ENCODE measurements at regions not wholly inside any gene's neighbourhood (a gene's known extent, or its start where the extent isn't known, plus 50 kb on each side); places are given as distances from the start of the nearest gene placed in this dataset.
A peak's percentile ranks its signal among the peaks of the same experiment; 100 is the strongest.
"Not testable (repeated sequence)": the region's sequence is repeated elsewhere in the genome, so short reads cannot be mapped to it uniquely, and the experiment has no call there.

DNA sequence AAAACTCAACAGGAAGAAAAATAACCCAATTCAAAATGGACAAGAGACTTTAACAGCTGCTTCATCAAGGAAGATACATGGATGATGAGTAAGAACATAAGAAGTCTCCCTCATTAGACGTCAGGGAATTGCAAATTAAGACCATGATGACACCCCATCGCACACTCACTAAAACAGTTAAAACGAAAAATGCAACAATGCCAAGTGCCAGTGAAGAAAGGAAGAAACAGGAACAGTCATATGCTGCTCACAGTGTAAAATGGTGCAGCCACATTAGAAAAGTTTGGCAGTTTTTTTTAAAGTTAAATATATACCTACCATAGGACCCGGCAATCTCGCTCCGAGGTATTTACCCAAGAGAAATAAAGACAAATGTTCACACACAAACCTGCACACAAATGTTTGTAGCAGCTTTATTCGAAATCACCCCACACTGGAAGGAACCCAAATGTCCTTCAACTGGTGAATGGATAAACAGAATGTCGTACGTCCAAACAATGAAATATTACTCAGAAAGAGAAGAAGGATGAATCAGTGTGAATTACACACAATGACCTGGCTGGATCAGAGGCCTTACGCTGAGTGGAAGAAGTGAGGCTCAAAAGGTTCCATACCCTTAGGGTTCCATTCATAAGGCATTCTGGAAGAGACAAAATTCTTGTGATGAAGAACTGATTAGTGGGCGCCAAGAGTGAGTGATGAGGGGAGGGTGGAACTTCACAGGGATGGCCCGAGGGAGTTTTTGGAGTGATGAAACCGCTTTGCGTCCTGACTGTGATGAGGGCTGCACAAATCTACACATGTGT lies 110.3 kb downstream of the C16orf95 start:
- no peak for DNase-seq (ENCODE audit: low spot score)

DNA sequence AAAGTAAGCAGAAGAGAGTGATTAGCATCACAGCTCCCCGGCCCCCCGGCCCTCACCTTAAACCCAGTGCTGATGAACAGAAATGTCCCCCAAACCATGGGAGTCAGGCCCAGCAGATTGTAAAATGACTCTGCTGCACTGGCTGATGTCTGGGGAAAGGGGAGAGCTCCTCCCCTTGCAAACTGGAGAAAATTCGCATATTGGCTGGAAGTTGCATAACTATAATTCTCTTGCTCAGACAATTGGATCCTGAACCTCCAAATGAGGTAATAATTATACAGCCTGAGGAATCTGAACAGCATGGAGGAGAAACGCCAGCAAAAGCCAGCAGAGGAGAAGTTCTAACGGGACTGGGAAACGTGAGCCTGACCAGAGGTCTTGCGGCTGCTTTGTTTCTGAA lies 109.7 kb downstream of the C16orf95 start:
- DNase-seq (ENCODE audit: low spot score): peak; percentile 47

DNA sequence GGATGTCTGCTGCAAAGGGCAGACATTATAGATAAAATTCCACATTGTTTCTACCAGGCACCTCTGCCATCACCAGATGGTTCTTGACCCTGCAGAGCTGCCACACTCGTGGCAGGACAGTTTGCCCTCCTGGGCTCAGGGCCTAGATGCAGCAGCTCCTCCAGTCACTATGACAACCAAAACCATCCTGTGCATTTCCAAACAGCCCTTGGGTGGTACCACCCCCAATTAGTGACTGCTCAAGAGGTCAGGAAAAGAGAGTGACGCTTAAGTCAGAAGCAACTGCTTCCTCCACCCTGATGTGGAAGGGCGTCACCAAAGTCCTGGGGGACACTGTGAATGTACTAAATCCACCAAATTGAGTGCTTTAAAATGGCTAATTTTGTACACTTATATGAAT lies 109.2 kb downstream of the C16orf95 start:
- no peak for DNase-seq (ENCODE audit: low spot score)

DNA sequence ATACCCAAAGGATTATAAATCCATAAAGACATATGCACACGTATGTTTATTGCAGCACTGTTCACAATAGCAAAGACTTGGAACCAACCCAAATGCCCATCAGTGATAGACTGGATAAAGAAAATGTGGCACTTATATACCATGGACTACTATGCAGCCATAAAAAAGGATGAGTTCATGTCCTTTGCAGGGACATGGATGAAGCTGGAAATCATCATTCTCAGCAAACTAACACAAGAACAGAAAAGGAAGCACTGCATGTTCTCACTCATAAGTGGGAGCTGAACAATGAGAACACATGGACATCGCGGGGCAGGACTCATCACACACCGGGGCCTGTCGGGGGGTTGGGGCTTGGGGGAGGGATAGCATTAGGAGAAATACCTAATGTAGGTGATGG lies 108.2 kb downstream of the C16orf95 start:
- DNase-seq (ENCODE audit: low spot score): not testable (repeated sequence)

DNA sequence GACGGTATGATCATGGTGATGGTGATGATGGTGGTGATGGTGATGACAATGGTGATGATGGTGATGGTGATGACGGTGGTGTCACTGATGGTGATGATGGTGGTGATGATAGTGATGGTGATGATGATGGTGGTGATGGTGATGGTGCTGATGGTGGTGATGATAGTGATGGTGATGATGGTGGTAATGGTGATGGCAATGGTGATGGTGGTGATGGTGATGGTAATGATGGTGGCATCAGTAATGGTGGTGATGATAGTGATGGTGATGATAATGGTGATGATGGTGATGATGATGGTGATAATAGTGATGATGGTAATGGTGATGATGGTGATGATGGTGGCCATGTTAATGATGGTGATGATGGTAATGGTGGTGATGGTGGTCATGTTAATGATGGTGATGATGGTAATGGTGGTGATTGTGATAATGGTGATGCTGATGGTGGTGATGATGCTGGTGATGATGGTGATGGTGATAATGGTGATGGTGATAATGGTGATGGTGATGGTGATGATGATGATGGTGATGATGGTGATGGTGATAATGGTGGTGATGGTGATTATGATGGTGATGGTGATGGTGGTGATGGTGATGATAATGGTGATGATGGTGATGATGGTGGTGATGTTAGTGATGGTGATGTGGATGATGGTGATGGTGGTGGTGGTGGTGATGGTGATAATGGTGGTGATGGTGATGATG lies 107.2 kb downstream of the C16orf95 start:
- no peak for DNase-seq (ENCODE audit: low spot score)

DNA sequence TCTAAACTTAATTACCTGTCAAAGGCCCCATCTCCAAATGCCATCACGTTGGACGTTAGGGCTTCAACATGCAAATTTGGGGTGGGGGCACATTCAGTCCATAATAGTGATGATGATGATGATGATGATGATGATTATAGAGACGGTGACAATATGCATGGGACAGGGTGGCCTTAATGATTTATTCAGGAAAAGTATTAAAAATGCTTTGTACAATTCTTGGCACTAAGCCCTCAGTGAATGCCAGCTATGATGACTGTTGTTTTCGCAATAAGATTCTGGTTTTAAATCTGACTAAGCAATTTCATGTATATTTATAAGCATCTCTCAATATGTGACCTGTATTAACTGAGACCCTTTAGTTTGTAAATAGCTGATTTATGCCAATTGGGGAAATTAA lies 106.3 kb downstream of the C16orf95 start:
- no peak for DNase-seq (ENCODE audit: low spot score)

DNA sequence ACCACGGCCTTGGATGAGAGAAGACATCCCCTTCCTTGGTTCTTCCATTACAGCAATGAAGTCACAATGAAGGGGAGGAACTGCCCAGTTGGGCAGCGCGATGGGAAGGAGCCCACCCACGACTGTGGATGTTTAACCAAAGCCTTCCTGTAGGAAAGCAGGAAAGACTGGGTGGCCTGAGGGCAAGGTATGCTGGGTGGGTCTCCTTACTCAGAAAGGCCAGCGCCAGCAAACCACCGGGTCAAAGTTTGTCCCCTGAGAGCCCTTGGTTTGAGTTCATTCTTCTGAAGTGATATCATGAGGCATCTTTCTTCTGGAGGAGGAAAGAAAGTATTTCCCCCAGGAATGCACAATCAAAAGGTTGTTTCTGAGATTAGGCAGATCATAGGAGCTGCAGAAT lies 105.2 kb downstream of the C16orf95 start:
- DNase-seq (ENCODE audit: low spot score): no peak

DNA sequence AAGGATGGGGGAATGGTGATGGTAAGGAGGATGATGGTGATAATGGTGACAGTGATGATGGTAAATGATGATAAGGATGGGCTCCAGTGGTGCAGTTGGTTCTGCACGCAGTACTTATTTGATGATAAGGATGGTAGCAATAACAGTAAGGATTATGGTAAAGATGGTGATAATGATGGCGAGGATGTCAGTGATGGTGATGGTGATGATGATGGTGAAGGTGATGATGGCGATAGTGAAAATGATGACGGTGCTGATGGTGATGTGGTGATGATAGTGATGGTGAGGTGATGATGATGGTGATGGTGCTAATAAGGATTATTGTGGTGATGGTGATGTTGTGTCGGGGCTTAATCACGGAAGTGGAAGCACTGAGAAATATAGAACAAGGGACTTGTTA lies 103.7 kb downstream of the C16orf95 start:
- DNase-seq (ENCODE audit: low spot score): no peak

DNA sequence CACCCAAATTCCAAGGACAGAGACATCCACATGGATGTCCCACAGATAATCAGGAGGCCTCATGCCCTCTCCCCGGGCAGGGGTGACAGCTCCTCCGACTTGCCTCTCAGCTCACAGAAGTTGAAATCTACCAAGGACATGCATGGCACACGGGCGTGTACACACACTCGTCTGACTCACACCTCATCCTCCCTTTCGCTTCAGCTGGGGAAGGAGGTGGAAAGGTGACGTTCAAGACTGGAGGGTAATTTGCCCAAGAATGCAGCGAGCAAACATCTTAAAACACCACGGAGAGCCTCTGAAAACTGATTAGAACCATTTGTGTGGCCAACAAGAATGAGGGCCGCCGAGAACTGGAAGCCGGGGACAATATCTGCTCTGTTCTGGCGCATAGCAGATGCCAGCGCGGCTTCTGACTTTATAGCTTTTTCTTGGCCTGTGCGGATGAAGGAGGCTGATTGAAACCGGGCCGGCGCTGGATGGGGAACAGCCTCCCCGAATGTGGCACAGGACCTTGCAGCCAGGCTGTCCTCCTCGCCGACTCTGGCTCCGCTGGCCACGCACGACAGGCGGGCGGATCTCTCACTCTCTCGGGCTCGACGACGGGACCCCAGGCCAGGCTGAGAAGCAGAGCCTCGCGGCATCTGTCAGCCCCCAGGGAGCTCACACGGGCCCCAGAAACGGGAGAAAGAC lies 100.9 kb downstream of the C16orf95 start:
- DNase-seq (ENCODE audit: low spot score): no peak

DNA sequence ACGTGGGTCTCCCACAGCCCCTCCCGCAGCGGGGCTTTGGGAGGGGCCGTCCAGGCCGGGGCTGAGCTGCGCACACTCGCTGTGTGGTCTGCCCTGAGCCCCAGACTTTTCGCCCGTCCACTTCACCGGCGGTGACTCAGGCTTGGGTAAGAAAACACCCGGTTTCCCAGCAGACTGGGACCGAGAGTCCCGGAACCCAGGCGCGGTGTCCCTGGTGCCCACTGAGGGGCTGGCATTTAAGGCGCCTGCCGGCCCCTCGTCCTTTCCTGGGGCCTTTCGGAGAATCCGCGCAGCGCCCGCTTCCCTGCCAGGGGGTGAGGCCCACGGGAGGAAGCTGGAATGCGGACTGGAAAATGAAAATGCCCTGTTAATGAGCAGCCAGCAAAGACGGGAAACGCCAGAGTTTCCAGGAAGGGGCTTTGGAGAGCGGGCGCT lies 100.3 kb downstream of the C16orf95 start:
- no peak for DNase-seq (ENCODE audit: low spot score)

DNA sequence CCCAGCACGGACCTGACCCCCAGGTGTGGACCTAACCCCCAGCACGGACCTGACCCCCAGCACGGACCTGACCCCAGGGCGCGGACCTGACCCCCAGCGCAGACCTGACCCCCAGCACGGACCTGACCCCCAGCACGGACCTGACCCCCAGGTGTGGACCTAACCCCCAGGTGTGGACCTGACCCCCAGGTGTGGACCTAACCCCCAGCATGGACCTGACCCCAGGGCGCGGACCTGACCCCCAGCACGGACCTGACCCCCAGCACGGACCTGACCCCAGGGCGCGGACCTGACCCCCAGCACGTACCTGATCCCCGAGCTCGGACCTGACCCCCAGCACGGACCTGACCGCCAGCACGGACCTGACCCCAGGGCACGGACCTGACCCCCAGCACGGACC lies 99.4 kb downstream of the C16orf95 start:
- not testable (repeated sequence) for DNase-seq (ENCODE audit: low spot score)

DNA sequence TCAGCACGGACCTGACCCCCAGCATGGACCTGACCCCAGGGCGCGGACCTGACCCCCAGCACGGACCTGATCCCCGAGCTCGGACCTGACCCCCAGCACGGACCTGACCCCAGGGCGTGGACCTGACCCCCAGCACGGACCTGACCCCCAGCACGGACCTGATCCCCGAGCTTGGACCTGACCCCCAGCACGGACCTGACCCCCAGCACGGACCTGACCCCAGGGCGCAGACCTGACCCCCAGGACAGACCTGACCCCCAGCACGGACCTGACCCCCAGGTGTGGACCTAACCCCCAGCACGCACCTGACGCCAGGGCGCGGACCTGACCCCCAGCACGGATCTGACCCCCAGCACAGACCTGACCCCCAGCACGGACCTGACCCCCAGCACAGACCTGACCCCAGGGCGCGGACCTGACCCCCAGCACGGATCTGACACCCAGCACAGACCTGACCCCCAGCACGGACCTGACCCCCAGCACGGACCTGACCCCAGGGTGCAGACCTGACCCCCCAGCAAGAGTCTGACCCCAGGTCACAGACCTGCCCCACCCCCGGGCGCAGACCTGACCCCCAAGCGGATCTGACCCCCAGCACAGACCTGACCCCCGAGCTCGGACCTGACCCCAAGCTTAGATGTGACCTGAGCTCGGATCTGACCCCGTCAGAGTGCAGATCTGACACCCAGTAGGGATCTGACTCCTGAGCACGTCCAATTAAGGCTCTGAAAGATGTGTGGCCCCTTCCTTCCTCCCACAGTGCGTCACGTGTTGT lies 98.7 kb downstream of the C16orf95 start:
- DNase-seq (ENCODE audit: low spot score): no peak

DNA sequence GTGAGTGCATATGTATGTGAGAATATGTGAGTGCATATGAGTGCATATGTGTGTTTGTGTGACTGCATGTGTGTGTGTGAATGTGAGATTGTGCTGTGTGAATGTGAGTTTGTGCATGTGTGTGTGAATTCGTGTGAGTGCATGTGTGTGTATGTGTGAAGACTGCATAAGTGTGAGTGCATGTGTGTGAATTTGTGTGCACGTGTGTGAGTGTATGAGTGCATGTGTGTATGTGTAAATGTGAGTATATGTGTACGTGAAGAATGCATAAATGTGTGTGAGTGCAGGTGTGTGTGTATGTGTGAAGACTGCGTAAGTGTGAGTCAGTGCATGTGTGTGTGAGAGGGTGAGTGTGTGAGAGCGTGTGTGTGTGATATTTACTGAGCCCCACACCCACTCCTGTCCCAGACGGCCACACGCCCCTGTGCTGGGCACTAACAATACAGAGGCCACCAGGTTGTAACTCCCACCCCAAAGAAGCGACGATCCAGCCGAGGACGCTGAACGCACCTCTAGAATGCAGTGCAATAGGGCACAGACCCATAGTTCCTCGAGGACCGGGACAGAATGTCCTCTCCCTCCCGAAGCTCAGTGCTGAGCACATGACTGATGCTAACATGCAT lies 97.8 kb downstream of the C16orf95 start:
- DNase-seq (ENCODE audit: low spot score): no peak

DNA sequence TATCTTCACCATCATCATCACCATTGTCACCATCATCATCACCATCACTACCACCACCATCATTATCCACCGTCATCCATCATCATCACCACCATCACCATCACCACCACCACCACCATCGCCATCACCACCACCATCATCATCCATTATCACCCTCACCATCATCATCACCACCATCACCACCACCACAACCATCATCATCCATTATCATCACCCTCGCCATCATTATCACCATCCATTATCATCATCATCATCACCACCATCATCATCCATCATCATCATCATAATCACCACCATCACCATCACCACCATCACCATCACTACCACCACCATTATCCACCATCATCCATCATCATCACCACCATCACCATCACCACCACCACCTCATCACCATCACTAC lies 95.6 kb downstream of the C16orf95 start:
- no peak for DNase-seq (ENCODE audit: low spot score)

DNA sequence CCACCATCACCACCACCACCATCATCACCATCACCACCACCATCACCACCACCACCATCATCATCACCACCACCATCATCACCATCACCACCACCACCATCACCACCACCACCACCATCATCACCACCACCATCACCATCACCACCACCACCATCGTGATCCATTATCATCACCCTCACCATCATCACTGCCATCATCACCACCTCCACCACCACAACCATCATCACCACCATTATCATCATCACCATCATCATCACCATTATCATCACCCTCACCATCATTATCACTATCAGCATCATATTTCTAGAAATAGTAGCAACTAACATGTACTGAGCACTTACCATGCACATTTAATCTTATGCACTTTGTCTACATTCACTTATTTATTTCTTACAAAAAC lies 94.9 kb downstream of the C16orf95 start:
- no peak for DNase-seq (ENCODE audit: low spot score)

DNA sequence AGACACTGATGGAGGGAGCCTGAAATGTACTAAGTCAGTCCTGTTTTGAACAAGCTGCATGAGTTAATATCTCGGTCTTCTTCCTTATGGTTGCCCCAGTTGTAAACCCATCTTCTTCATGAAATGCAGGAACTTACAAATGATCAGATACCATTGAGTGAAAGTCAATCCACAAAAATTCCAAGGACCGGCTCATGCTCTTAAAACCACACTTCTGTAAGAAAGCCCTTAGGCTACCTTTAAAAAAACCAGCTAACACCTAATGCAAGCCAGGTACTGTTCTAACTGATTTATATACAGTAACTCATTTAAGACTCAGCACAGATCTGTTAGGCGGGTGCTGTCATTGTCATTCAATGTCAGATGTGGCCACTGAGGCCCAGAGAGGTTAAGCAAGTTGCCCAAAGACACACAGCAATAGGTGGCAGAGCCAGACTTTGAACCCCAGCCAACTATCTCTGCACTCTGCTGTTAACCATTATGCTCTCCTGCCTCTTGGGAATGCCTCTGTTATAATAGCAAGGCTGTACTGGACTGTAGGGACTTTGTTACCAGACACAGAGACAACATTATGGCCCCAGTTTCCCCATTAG lies 93.4 kb downstream of the C16orf95 start:
- no peak for DNase-seq (ENCODE audit: low spot score)

DNA sequence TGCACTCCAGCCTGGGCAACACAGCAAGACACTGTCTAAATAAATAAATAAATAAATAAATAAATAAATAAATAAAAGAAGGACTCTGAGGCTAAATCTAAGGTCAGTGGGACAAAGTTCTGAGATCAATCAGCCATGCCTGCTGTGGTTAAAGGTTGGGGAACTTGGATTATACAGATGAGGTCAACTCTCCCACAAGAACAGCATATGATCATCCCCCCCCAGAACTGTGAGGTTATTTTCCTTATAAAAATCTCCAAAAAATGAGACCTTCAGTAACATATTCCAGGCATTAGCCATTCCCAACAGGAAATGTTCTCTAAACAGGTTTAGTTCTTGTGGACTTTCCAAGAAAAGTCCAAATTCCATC lies 90.3 kb downstream of the C16orf95 start:
- peak; percentile 40 for DNase-seq (ENCODE audit: low spot score)

DNA sequence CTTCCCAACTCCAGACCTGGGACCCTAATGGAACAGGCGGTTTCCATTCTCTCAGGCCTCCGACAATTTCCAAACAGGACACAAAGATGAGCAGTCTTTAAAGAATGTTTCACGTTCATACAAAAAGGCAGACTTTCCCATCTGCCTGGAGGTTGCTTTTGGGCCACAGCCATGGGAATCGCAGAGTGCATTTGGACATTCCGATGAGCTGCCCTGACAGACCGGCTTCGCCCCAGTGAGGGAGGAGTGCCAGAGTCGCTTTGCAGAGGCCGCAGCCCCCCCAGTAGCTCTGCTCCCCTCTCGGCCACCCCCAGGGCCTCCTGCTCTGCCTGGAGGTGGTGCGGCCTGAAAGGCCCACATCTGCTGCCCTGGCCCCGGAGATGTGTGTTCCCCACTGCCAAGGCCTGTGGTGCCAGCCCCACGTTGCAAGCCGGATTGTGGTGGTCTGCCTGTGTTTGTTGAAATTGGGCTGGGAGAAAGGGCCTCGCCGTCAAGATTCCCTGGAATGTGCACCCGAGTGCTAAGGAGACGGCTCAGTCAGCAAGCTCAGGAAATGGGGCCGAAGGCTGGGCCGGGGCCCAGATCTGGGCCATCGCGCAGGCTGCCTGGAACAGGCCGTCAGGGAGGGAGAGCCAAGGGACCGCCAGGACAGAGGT lies 89.8 kb downstream of the C16orf95 start:
- DNase-seq (ENCODE audit: low spot score): peak; percentile 84

DNA sequence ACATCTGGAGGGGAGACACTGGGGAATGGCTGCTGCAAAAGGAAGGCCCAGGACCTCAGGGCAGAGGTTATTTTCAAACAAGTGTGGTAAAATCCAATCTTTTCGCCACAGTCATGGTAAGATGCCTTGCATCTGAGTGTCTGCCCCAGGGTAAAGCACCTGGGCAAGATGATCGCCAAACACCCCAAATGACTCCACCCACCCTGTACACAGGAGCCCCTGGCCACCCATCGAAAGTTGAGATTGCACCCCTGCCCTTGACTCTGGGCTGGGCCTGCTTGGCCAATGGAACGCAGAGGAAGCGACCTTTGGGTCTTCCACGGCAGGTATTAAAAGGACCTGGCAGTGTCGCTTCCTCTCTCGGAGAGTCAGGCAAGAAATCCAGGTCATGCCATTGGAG lies 88.8 kb downstream of the C16orf95 start:
- no peak for DNase-seq (ENCODE audit: low spot score)

DNA sequence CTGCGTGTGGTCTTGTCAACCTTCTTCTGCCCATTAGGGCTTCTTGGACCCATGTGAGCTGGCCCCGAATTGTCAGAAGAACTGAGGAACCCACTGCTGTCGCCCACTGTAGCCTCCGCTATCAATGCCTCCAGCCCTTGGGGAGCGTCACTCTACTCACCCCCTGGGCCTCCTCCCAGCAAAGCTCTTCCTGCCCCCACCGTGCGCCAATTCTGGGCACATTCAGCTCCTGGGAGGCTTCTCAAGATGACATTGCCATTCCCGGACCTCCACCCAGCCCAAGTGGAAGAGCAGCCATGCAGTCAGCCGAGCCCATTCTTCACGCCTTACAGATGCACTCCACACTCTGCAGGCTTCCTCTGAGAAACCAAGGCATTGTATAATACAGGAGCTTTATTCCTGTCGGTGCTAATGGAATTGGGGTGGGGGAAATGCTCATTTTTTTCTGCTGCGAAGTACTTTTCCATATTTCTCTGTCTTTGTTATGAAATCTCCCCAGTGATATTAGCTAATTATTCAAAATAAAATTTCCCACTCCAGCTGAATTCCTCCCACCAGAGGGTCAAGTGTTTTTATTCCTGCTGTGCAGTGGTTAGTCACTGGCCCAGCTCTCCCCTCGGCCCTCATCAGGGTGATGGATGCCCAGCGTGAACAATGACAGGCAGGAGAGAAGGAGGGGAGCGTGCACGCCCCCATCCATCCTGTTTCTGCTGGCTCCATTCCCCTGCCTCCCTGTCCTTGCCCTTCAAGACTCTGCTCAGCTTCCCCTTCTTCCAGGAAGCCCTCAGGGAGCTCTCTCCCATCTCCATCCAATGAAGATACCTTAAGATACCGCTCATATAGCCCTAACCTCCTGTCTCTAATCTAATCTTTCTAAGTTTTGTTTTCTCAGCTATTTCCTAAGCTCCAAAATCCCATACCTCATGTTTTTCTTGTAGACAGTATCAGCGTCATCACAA lies 87.7 kb downstream of the C16orf95 start:
- DNase-seq (ENCODE audit: low spot score): no peak

All from AG08396 (cell line).